Colonic mucosa (tissue), 4 donors: ENCODE measurements at regions not wholly inside any gene's neighbourhood (a gene's known extent, or its start where the extent isn't known, plus 50 kb on each side); places are given as distances from the start of the nearest gene placed in this dataset.

Source experiments
- DNase-seq: peaks from one replicate; pipeline ENCODE4 v3.0.0-alpha.2; 2020
- H3K27ac ChIP-seq: fragments of 200-600 bp; one replicate; pipeline ENCODE4 v1.8.0; 2021
- H3K27me3 ChIP-seq: fragments of 200-600 bp; one replicate; pipeline ENCODE4 v1.8.0; 2021
- H3K36me3 ChIP-seq: fragments of 200-600 bp; one replicate; pipeline ENCODE4 v1.8.0; 2021
- H3K4me1 ChIP-seq: fragments of 200-600 bp; one replicate; pipeline ENCODE4 v1.8.0; 2021; ENCODE audit warnings: mild to moderate bottlenecking
- H3K4me3 ChIP-seq: fragments of 200-600 bp; one replicate; pipeline ENCODE4 v1.8.0; 2021
- H3K9ac ChIP-seq, 2 donors: one replicate each; pipeline ENCODE4 v1.7.0; 2013; ENCODE audit warnings: control low read depth in 2 of 2, low read depth in 2 of 2, low read length in 2 of 2
- H3K9me3 ChIP-seq: fragments of 200-600 bp; one replicate; pipeline ENCODE4 v1.8.0; 2021
- intact Hi-C: fragments of 100-400 bp; cut with DNase I; formaldehyde crosslinking; loops from one replicate; pipeline ENCODE4 v1.14.1; 2022
- TF ChIP-seq, protein P1 (sequence below): fragments of 200-600 bp; IDR thresholded peaks from one replicate; pipeline ENCODE4 v1.8.0; 2022; ENCODE audit warnings: antibody characterized with exemption, mild to moderate bottlenecking
- donor health status: healthy.
- donor health status: DM: no; HTN: no; CAD: no.
- donor health status: DM: no; HTN: no; CAD: no.

DNA sequence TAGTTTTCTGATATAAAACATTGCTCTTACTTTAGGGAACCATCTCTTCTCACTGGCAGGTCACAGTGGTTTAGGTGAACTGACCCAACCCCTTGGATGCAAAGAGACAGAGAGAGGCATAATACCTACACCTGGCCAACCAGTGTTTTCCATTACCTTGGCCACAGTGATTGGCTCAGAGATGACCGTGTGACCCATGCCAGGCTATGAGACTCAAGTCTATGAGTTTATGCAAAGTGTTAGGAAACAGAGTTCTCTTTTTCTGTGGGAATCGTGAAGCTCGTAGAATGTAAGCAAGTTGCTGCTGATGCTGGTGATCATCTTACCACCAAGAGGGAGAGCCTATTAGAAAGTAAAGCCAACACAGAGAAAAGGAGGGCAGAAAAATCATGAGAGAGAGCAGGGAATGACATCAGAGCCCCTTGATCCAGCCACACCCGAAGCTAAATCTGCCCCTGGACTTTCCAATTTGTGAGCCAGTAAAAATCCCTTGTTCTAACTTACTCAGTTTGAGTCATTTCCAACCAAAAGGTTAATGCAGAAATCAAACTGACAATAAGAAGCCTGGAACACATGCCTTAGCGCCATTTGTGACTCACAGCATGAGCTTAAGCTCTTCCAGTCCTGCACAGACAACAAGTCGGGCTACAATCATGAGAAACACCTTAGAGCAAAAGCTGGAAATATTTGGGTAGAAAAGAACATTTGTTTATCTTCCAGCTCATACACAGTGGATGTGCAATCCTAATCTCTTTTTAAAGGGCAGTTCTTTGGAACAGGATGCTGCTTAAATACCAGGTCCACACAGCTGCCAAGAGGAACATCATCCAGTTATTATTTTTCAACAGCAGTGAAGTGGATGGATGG lies 81.3 kb upstream of the KAZN start:
- H3K4me3 ChIP-seq = no peak overlapping the region
- H3K4me1 ChIP-seq = no peaks in the 10 kb centered on the region
- intact Hi-C loops = no loop called here
- no peak overlapping the region for H3K9ac ChIP-seq
- peak overlapping the region; percentile 6 for H3K27ac ChIP-seq
- H3K9me3 ChIP-seq = no peaks in the 10 kb centered on the region
- TF ChIP-seq, protein P1, sequence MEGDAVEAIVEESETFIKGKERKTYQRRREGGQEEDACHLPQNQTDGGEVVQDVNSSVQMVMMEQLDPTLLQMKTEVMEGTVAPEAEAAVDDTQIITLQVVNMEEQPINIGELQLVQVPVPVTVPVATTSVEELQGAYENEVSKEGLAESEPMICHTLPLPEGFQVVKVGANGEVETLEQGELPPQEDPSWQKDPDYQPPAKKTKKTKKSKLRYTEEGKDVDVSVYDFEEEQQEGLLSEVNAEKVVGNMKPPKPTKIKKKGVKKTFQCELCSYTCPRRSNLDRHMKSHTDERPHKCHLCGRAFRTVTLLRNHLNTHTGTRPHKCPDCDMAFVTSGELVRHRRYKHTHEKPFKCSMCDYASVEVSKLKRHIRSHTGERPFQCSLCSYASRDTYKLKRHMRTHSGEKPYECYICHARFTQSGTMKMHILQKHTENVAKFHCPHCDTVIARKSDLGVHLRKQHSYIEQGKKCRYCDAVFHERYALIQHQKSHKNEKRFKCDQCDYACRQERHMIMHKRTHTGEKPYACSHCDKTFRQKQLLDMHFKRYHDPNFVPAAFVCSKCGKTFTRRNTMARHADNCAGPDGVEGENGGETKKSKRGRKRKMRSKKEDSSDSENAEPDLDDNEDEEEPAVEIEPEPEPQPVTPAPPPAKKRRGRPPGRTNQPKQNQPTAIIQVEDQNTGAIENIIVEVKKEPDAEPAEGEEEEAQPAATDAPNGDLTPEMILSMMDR = no peak
- H3K36me3 ChIP-seq = no peaks in the 10 kb centered on the region
- DNase-seq = no peak
- H3K27me3 ChIP-seq = no peaks in the 10 kb centered on the region

DNA sequence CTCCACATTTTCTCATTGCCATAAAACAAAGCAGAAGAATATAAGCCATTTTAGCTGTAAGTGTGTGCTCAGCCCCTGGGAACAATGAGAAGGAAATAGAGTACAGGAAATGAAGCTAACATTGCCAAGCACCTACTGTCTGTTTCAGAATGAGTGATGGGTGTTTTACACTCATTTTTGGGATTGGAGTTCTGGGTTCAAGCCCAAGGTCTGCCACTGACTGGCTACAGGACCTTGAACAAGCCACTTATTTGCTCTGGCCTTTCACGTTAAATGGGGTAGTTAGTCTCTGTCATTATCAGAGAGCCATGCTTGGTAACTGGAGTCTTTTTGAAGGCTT lies 80.7 kb upstream of the KAZN start:
- intact Hi-C loops = no loop called here
- no peak for DNase-seq
- no peak overlapping the region for H3K9ac ChIP-seq

DNA sequence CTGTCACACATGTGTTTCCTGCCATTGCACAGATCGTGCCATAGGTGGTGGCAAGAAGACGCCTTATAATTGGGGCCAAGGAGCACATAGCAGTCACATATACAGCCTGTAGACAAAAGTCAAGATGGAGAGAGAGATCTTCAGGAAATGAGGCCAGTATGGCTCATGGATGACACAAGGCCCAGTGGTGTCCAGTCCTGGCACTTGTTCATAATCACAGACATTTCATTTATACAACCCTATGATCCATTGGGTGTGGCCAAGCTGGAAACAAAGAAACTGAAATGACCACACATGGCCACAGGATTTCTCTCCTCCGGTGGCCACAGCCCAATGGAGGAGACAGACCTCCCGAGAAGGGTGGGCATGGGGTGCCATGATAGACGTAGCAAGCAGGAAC lies 78.5 kb upstream of the KAZN start:
- Histone ChIP-seq H3K27ac (no peak overlapping the region), H3K4me3 (no peak overlapping the region), H3K36me3 (no peaks in the 10 kb centered on the region), H3K4me1 (no peaks in the 10 kb centered on the region), H3K27me3 (no peaks in the 10 kb centered on the region), H3K9me3 (no peaks in the 10 kb centered on the region), H3K9ac (no peak overlapping the region)
- no peak for DNase-seq
- intact Hi-C loops = no loop called here
- TF ChIP-seq, protein P1 = no peak

More for the DNA sequence above, 80.7 kb upstream of the KAZN start:
- no peaks in the 10 kb centered on the region for H3K9me3 ChIP-seq
- no peaks in the 10 kb centered on the region for H3K36me3 ChIP-seq
- H3K4me1 ChIP-seq = no peaks in the 10 kb centered on the region
- no peak overlapping the region for H3K4me3 ChIP-seq
- H3K27ac ChIP-seq = peak overlapping the region; percentile 6
- TF ChIP-seq, protein P1 = no peak
- H3K27me3 ChIP-seq = no peaks in the 10 kb centered on the region

DNA sequence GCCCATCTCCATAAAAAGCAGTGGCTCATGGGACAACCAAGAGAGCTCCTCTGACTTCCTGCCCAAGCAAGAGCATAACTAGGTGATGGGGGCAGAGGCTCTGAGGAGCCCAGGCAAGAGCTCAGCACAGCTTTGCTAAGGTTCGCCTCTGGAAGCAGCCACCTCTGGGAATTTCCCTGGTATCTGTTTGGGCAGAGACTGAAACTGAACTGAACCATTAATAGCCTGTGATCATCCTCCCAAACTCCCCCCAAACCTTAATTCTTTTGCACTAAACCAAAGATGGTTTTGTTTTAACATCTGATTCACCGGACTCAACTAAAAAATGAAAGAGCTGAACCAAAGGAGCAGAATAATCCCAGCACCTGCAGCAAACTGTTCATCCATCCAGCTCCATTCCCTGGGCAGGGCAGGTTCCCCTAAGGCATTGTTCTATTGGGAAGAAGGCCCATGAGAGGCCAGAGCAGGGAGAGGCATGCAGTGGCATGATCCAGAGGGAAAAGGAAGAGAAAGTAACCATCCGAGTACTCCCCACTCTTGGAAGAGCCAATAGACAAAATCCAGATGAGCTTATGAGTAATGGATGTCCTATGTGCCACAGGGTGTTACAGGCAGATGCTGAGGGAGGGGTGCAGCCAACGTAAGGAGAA lies 77.8 kb upstream of the KAZN start:
- TF ChIP-seq, protein P1 = no peak
- Histone ChIP-seq H3K9me3 (no peaks in the 10 kb centered on the region), H3K27ac (peak overlapping the region; percentile 18), H3K9ac (no peak overlapping the region), H3K36me3 (no peaks in the 10 kb centered on the region), H3K27me3 (no peaks in the 10 kb centered on the region), H3K4me3 (no peak overlapping the region), H3K4me1 (no peaks in the 10 kb centered on the region)
- no peak for DNase-seq
- intact Hi-C loops = no loop called here

DNA sequence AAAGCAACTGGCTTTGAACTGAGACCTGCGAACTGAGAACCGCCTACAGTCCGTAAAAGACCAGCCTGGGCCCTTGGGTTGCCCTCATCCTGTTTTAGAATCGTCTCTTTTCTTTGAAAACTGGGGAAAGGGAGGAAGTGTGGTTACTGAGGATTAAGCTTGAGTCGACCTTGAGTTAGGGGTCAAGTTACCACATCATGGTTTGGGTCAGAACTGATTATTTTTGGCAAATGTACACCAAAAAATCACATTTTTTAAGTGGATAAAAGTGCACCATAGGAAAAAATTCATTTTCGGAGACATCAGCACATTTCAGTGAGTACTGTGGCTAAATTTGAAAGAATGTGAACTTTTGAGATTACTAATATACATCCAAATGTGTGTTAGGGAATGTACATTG lies 76.9 kb upstream of the KAZN start:
- Histone ChIP-seq H3K4me1 (no peaks in the 10 kb centered on the region), H3K27ac (no peak overlapping the region), H3K4me3 (no peak overlapping the region), H3K36me3 (no peaks in the 10 kb centered on the region), H3K27me3 (no peaks in the 10 kb centered on the region), H3K9ac (no peak overlapping the region), H3K9me3 (no peaks in the 10 kb centered on the region)
- DNase-seq = no peak
- intact Hi-C loops = no loop called here
- TF ChIP-seq, protein P1 = no peak
